Natural killer cell (primary cell): ENCODE measurements at regions not wholly inside any gene's neighbourhood (a gene's known extent, or its start where the extent isn't known, plus 50 kb on each side); places are given as distances from the start of the nearest gene placed in this dataset.

Source experiments
- ATAC-seq, 3 donors: fragments of 150-1000 bp in 2 of 3; fragments of 200-7000 bp in 1 of 3; cut with Tn5 transposase; 1 replicate in 1 of 3; 2 replicates in 2 of 3; pipeline ENCODE4 v1.10.0; 2021; ENCODE audit warnings: mild to moderate bottlenecking in 2 of 3, moderate library complexity in 2 of 3
- DNase-seq, 2 donors: peaks; one replicate each; pipeline versions ENCODE4 v3.0.0 to v3.0.0-alpha.2; 2013 to 2021; ENCODE audit warnings: mixed read lengths in 1 of 2
- H3K27ac ChIP-seq: one replicate; pipeline ENCODE4 v1.5.1; 2013; ENCODE audit warnings: mild to moderate bottlenecking, low read length
- H3K27me3 ChIP-seq: one replicate; pipeline ENCODE4 v1.6.1; 2013; ENCODE audit warnings: low read length; ENCODE audit not compliant: control insufficient read depth, insufficient read depth
- H3K36me3 ChIP-seq: one replicate; pipeline ENCODE4 v1.6.1; 2013; ENCODE audit warnings: low read length; ENCODE audit not compliant: control insufficient read depth, insufficient read depth
- H3K4me1 ChIP-seq: one replicate; pipeline ENCODE4 v1.6.1; 2013; ENCODE audit warnings: low read length; ENCODE audit not compliant: control insufficient read depth, insufficient read depth
- H3K4me3 ChIP-seq: one replicate; pipeline ENCODE4 v1.5.1; 2013; ENCODE audit warnings: low read length
- H3K9me3 ChIP-seq: one replicate; pipeline ENCODE4 v1.6.1; 2013; ENCODE audit warnings: low read length; ENCODE audit not compliant: control insufficient read depth, insufficient read depth
- H3K27ac Mint-ChIP-seq, 2 donors: one replicate each; pipeline ENCODE4 v1.8.0; 2022; ENCODE audit warnings: mild to moderate bottlenecking in 2 of 2, mixed read lengths in 2 of 2, moderate library complexity in 1 of 2
- H3K27me3 Mint-ChIP-seq, 2 donors: one replicate each; pipeline ENCODE4 v1.8.0; 2022; ENCODE audit warnings: low read depth in 2 of 2, mixed read lengths in 2 of 2
- H3K36me3 Mint-ChIP-seq: one replicate; pipeline ENCODE4 v1.8.0; 2022; ENCODE audit warnings: mixed read lengths
- H3K4me1 Mint-ChIP-seq, 2 donors: one replicate each; pipeline ENCODE4 v1.8.0; 2022; ENCODE audit warnings: mixed read lengths in 2 of 2
- H3K4me3 Mint-ChIP-seq: one replicate; pipeline ENCODE4 v1.8.0; 2022; ENCODE audit warnings: mild to moderate bottlenecking, moderate library complexity, mixed read lengths
- H3K9me3 Mint-ChIP-seq, 2 donors: one replicate each; pipeline ENCODE4 v1.8.0; 2022; ENCODE audit warnings: mixed read lengths in 2 of 2
- WGBS: methylation state at CpG from one replicate; pipeline ENCODE4 v1.1.7; 2013; ENCODE audit warnings: missing lambda C conversion rate; ENCODE audit not compliant: insufficient coverage; 5-methylcytosine and 5-hydroxymethylcytosine counted together
- intact Hi-C: fragments of 100-400 bp; cut with micrococcal nuclease; formaldehyde crosslinking; loops from one replicate; pipeline ENCODE4 v1.14.2; 2022
- TF ChIP-seq, protein P1 (sequence below): fragments of 200-600 bp; IDR thresholded peaks from one replicate; pipeline ENCODE4 v1.8.0; 2022; ENCODE audit warnings: antibody characterized with exemption

DNA sequence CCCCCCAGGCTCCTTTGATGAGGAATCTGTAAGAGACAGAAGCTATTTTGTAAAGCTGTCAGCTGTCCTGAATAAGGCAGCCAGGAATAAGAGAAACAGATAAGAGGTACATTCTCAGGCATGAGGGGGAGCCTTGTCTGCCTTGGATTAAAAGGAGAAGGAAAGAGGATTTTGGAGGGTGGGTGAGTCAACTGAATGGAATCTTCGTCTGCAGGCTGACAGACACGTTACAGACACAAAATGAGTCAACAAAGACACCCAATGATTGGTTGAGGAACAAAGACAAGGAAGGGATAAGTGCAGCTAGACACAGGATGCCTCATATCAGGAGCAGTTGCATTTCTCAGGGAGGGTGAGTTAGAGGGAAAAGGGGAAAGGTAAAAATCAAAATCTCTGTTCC is 162.5 kb downstream of the OLFM4 start:
- no peaks in the 10 kb centered on the region for H3K36me3 ChIP-seq
- TF ChIP-seq, protein P1, sequence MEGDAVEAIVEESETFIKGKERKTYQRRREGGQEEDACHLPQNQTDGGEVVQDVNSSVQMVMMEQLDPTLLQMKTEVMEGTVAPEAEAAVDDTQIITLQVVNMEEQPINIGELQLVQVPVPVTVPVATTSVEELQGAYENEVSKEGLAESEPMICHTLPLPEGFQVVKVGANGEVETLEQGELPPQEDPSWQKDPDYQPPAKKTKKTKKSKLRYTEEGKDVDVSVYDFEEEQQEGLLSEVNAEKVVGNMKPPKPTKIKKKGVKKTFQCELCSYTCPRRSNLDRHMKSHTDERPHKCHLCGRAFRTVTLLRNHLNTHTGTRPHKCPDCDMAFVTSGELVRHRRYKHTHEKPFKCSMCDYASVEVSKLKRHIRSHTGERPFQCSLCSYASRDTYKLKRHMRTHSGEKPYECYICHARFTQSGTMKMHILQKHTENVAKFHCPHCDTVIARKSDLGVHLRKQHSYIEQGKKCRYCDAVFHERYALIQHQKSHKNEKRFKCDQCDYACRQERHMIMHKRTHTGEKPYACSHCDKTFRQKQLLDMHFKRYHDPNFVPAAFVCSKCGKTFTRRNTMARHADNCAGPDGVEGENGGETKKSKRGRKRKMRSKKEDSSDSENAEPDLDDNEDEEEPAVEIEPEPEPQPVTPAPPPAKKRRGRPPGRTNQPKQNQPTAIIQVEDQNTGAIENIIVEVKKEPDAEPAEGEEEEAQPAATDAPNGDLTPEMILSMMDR, result no peak
- Mint-ChIP-seq H3K4me1 (no peaks in the 10 kb centered on the region), H3K36me3 (no peaks in the 10 kb centered on the region), H3K27ac (no peak overlapping the region), H3K4me3 (no peak overlapping the region), H3K9me3 (no peaks in the 10 kb centered on the region), H3K27me3 (peaks cover 0 to 3% of the 10 kb centered on the region in 2 donors)
- no peaks in the 10 kb centered on the region for H3K9me3 ChIP-seq
- DNase-seq (no peak), ATAC-seq (no peak)
- H3K4me3 ChIP-seq, result no peak overlapping the region
- no peaks in the 10 kb centered on the region for H3K4me1 ChIP-seq
- H3K27ac ChIP-seq, result no peak overlapping the region
- H3K27me3 ChIP-seq, result no peaks in the 10 kb centered on the region
- intact Hi-C loops, result no loop called here
- 23% methylated on average over 2 of the region's 2 CpGs for WGBS

DNA sequence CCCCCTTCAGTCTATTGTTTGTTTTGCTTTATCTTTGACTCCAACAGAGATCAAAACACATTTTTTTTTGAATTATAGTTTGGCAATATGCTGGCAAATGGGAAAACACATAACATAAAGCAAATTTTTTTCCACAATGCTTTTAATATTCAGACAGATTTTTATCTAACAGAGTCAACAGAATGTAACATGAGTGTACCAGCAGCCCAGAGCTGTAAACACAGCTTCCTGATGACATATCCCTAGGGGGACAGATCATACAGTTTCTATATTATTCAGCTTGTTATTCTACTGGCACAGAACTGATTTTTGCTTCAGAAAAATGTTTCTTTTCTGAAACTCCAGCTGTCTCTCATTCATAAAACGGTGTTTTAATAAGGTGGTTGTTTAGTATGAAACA is 168.8 kb downstream of the OLFM4 start:
- Mint-ChIP-seq H3K27ac (no peak overlapping the region), H3K4me3 (no peak overlapping the region), H3K4me1 (no peaks in the 10 kb centered on the region), H3K27me3 (peaks cover 7 to 14% of the 10 kb centered on the region in 2 donors), H3K9me3 (no peaks in the 10 kb centered on the region), H3K36me3 (peaks cover 6% of the 10 kb centered on the region)
- Histone ChIP-seq H3K27ac (no peak overlapping the region), H3K4me3 (no peak overlapping the region), H3K4me1 (no peaks in the 10 kb centered on the region), H3K9me3 (no peaks in the 10 kb centered on the region), H3K27me3 (peaks cover 2% of the 10 kb centered on the region), H3K36me3 (no peaks in the 10 kb centered on the region)
- TF ChIP-seq, protein P1, result no peak
- ATAC-seq (no peak), DNase-seq (no peak)
- intact Hi-C loops, result no loop called here
- no CpG with 5 or more reads among the region's 1 CpG for WGBS

DNA sequence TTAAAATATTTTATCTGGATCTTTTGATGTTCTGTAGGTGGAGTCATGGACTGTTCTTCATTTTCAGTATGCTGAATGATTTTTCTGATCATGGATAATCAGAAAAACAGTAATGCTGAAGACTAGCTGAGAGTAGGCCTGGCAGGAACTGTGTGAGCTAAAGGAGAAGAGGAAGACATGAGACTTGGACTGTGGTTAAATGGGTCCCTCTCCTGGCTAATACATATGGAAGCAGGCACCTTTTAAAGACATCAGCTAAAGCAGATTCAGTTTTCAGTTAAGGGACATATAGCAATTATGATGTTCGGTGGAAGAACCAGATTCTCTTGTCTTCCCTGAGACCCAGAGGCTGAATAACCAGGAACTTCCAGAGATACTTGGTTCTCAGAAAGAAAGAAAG is 169.4 kb downstream of the OLFM4 start:
- peaks cover 6% of the 10 kb centered on the region for H3K36me3 Mint-ChIP-seq
- intact Hi-C loops, result no loop called here
- H3K27me3 ChIP-seq, result peaks cover 2% of the 10 kb centered on the region
- H3K27ac ChIP-seq, result no peak overlapping the region
- H3K27me3 Mint-ChIP-seq, result peaks cover 7 to 14% of the 10 kb centered on the region in 2 donors
- WGBS, result 84% methylated on average over 1 of the region's 1 CpG
- no peaks in the 10 kb centered on the region for H3K9me3 Mint-ChIP-seq
- no peaks in the 10 kb centered on the region for H3K9me3 ChIP-seq
- ATAC-seq, result no peak
- no peaks in the 10 kb centered on the region for H3K36me3 ChIP-seq
- no peak for DNase-seq
- H3K4me1 ChIP-seq, result no peaks in the 10 kb centered on the region
- no peak overlapping the region for H3K27ac Mint-ChIP-seq
- TF ChIP-seq, protein P1, result no peak
- no peak overlapping the region for H3K4me3 Mint-ChIP-seq
- no peak overlapping the region for H3K4me3 ChIP-seq
- H3K4me1 Mint-ChIP-seq, result no peaks in the 10 kb centered on the region

DNA sequence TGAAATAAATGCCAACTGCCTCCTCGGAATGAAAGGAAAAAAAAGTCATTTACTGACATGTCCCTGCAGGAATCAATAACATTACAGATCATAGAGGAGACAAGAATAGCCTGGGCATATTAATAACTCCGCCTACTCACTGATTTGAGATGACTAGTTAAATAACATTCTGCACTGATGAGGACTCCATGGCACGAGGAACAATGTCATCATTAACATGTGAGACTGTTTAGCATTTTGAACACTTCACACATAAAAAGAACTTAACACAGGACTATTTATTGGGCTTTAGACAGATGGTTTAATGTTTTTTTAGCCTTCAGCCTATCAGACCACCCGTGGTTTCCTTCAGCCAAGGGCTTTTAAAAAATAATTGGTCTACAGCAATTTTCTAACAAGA is 170.1 kb downstream of the OLFM4 start:
- no peak for DNase-seq
- Histone ChIP-seq H3K27ac (no peak overlapping the region), H3K27me3 (peaks cover 2% of the 10 kb centered on the region), H3K4me1 (no peaks in the 10 kb centered on the region), H3K4me3 (no peak overlapping the region), H3K36me3 (no peaks in the 10 kb centered on the region), H3K9me3 (no peaks in the 10 kb centered on the region)
- H3K4me1 Mint-ChIP-seq, result no peaks in the 10 kb centered on the region
- WGBS, result 63% methylated on average over 4 of the region's 4 CpGs
- ATAC-seq, result no peak
- TF ChIP-seq, protein P1, result no peak
- H3K27me3 Mint-ChIP-seq, result peaks cover 7 to 14% of the 10 kb centered on the region in 2 donors
- H3K9me3 Mint-ChIP-seq, result no peaks in the 10 kb centered on the region
- H3K27ac Mint-ChIP-seq, result no peak overlapping the region
- H3K4me3 Mint-ChIP-seq, result no peak overlapping the region
- peaks cover 6% of the 10 kb centered on the region for H3K36me3 Mint-ChIP-seq
- intact Hi-C loops, result no loop called here
